ENCODE measurements at regions not wholly inside any gene's neighbourhood (a gene's known extent, or its start where the extent isn't known, plus 50 kb on each side); places are given as distances from the start of the nearest gene placed in this dataset.

DNA sequence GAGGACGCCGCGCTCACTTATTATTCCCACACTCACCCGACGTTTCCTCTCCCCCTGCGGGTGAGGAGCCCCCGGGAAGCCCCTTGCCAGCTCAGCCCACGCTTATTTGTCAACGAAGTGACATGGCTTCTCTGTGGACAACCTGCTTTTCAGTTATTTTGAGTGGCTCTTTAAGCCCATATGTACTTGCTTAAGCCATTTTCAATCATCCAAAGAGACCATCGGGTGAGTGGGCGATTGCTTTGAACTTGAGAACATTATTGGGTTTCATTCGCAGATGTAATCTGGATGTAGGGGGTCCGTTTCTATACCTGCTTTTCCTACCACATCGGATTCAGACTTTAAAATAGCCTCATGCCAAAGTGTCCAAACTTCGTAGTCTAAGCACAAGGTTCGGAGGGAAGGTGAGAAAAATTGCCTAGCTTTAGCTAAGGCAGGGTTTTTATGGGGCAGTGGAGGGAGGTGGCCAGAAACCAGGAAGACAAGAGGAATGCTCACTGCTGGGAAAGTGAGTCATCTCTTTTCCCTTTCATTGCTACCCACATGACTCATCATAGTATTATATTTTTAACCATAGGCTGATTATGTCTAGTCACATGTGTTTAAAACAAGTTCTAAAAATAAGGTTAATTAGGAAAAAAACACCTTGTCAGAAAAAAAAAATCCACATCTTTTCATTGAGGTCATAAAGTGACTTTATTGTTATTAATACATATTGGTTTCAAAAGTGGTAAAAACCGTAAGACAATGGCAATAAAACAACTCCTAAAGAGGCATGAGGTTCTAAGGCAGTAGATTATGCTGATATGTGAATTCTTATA, 773.1 kb upstream of the NR2F2 start:
- DNase-seq (ENCODE audit: low spot score in 2 of 2) (no peak), FAIRE-seq (no peak)

DNA sequence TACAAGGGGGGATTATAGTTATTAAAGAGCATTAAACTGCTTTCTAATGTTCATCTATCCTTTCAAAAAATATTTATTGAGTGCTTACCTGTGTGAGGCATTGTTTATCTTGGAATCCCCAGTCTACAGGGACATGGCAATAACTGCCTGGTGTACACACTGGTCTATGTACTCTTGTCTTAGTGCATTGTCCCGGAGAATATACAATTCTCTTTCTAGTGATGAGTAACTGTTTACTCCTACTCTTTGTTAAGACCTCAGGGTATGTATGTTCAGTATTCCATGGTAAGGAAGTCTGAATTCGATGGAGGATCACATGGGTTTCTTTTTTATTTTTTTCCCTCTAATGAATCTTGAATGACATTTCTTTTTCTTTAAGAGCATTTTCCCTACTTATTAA, 772.4 kb upstream of the NR2F2 start:
- DNase-seq (ENCODE audit: low spot score in 2 of 2): no peak
- FAIRE-seq: no peak

DNA sequence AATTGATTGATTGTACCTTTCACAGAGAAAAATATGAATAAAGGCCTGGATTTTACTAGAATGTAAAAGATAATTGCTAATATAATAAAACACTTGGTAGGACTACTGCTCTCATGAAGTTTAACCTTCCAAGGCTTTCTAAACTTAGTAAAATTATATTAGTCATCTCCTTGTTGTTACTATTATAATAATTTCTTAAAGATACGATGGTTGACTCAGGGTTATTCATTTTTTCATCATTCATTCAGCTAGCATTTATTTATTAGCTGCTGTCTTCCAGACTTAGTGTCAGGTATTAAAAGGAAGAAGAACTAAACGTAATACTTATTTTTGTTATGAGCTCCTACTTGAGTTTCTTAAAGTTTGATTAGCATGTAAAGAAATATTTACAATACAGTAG, 771.6 kb upstream of the NR2F2 start:
- DNase-seq (ENCODE audit: low spot score in 2 of 2): no peak
- FAIRE-seq: no peak

DNA sequence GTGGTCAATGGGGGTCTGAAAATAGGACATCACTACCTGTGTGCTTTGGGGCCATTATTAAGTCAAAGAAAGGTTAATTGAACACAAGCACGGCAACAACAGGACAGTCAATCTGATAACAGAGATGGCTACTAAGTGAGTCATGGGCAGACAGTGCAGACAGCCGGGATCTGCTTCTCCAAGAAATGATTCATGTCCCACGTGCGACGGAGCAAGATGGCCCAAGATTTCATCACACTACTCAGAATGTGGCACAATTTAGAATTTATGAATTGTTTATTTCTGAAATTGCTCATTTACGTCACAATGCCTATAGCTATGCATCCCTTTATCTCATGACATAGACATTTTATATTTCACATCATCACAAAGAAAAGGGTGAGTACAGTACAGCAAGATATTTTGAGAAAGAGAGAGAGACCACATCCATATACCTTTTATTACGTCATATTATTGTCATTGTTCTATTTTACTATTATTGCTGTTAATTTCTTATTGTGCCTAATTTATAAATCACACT, 770.6 kb upstream of the NR2F2 start:
- DNase-seq (ENCODE audit: low spot score in 2 of 2) (no peak), FAIRE-seq (no peak)

DNA sequence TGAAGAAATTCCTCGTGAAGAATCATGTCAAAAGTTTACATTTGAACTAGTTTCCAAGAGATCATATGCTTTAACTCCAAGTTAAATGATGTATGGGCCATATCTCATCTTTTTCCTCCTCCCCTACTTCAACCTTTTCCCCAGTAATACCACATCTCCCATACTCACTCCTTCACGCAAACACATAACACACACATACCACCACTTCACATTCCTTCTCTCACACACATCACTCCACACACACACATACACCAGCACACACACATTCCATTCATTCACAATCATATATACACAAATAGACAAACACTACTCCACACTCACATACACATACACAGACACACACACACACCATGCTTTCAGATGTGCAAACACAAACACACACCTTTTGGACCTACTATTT, 769.0 kb upstream of the NR2F2 start:
- FAIRE-seq: no peak

DNA sequence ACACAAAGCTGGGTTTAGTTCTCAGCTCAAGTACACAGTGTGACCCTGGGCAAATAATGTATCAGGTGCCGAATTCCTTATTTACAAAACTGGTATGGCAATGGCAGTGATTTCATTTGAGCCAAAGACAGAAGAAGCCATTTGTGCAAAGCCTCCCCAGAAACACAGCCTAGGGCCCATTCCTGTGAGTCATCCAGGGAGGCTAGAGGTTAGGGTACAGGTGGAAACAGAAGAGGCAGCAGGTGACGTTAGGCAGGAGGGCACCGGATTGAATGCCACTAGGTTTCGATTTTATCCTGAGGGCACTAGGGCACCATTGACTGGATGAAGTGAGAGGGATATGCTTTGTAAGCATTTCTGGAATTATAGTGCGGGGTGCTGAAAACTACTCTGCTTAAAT, 766.9 kb upstream of the NR2F2 start:
- DNase-seq (ENCODE audit: low spot score in 2 of 2): no peak
- FAIRE-seq: no peak

More for the DNA sequence above, 769.0 kb upstream of the NR2F2 start:
- DNase-seq (ENCODE audit: low spot score in 2 of 2): no peak

DNA sequence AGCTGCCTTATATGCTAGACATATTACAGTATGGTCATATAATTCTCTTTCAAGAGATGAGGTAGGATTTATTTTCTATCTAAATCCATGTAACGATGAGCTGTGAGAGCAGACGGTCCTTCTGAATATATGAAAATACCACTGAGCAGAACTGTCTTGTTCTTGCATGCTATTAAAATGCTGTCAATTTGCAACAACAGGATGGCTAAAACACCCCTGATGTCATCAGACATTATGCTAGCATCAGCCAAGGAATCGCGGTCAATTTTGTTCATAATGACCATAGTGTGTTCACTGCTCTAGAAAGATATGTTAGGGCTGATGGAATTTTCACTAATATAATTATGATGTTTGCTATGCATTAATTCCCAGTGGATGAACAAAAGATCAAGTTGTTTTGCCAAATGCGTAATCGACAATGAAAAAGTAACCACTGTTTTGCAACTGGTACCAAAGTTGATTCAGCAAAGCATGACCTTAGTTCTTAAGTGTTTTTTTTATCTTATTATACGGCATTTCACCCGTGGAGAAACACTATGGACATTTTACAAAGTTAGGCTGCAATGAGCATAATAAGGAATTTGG, 765.4 kb upstream of the NR2F2 start:
- FAIRE-seq (no peak), DNase-seq (ENCODE audit: low spot score in 2 of 2) (no peak)

DNA sequence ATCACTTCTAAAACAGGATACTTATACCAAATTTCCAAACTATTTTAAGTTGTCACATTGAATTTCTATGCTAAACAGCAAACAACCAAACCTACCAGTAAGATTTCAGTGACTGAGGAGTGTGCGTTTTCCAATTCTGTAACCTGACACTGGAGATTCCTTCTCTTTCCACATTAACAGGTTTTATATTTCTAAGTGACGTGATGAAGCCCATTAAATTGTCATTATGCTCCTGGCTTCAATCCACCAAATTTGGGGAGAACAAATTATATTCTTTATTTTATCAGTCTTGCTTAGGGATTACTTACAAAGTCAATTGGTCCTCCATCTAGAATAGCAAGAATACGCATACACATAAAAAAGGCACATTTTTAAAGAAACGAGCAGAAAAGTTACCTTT, 764.8 kb upstream of the NR2F2 start:
- FAIRE-seq: no peak
- no peak for DNase-seq (ENCODE audit: low spot score in 2 of 2)

DNA sequence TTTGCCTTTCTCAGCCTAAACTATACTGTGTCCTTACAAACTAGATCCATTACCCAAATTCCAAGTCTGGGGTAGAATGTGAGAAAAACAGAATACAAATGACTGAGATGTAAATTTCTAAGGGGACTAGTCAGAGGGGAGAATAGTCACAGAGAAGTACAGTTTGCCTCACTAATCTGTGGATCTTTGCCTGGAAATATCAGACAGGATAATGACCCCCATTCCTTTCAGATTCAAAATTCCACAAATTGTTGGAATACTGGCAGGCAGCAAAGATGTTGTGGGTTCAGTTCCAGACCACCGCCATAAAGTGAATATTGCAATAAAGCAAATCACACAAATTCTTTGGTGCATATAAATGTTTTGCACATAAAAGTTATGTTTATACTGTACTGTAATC, 762.8 kb upstream of the NR2F2 start:
- FAIRE-seq (no peak), DNase-seq (ENCODE audit: low spot score in 2 of 2) (no peak)

DNA sequence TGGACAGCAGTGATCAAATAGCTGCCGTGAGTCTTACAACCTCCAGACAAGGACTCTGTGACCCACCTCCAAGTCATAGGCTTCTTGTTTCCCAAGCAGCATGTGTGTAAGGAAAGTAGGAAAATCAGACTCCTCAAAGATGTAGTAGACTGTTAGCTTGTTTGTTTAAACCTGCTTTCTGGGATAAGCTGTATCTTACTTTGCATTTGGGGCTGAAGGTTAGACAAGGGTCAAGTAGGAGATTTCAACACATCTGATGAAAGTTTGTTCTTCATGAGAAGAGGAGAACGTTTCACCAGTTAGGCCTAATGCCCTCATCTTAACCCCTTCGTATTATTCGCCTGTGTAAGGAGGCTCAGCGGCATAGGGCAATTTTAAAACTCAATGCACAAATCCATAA, 756.4 kb upstream of the NR2F2 start:
- DNase-seq (ENCODE audit: low spot score in 2 of 2) (no peak), FAIRE-seq (no peak)

DNA sequence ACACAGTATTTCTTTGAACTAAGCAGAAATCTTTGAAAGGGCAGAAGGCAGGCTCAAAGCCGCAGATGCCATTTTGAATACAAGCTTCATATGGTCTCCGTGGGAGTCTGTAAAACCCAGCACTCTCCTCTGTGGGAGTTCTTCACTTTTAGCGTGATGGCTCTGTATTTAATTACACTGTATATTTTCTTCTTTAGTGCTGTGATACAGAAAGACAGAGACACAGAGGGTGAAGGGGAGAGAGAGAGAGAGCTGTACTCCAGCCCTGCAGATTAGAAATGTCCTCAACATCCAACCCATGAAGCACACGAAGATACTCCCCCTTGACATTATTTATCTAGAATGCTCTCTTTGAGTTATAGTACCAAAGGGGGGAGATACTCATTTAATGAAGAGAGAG, 752.6 kb upstream of the NR2F2 start:
- no peak for DNase-seq (ENCODE audit: low spot score in 2 of 2)
- FAIRE-seq: no peak

DNA sequence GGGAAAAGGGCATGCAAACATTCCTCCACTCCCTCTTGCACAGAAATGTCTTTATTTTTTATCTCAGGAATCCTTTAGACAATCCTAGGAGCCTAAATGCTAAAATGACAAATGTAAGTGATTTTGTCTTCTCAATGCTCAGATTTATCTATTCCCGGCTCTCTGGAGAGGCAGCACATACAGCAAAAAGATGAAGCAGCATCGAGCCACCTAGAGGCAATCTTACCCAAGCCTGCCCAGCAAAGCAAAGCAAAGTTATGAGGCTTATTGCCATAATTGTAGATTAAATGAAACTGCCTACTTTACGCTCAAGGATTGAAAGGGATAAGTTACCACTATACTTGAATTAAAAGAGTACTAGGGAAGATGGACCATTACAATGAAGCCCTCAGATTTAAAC, 750.4 kb upstream of the NR2F2 start:
- DNase-seq (ENCODE audit: low spot score in 2 of 2) (no peak), FAIRE-seq (no peak)

DNA sequence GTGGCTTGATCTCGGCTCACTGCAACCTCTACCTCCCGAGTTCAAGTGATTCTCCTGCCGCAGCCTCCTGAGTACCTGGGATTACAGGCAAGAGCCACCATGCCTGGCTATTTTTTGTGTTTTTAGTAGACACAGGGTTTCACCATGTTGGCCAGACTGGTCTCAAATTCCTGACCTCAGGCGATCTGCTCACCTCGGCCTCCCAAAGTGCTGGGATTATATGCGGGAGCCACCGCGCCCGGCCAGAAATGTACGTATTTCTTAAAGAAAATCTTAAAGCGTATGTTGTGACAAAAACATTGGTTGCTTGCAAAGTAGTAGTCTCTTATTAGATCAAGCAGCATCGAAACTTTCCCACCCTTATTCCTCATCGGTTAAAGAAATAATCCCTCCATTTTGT, 748.9 kb upstream of the NR2F2 start:
- FAIRE-seq: no peak
- no peak for DNase-seq (ENCODE audit: low spot score in 2 of 2)

DNA sequence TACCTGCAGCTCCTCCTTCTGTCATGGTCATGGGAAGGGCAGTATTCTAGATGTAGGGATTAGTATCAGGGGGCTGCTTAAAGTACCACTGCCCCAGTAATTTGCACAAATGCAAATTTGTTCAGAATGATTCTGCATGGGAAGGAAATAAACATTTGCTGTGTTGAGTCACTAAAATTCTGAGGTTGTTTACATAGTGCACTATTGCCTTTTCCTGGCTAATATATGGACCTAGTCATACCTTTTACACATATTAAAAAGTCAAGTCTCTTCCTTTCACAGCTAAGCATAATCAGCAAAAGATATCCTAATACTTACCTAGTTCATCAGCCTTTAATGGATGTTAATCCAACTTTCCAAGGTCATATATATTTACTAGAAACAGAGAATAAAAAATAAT, 746.4 kb upstream of the NR2F2 start:
- no peak for FAIRE-seq
- no peak for DNase-seq (ENCODE audit: low spot score in 2 of 2)

DNA sequence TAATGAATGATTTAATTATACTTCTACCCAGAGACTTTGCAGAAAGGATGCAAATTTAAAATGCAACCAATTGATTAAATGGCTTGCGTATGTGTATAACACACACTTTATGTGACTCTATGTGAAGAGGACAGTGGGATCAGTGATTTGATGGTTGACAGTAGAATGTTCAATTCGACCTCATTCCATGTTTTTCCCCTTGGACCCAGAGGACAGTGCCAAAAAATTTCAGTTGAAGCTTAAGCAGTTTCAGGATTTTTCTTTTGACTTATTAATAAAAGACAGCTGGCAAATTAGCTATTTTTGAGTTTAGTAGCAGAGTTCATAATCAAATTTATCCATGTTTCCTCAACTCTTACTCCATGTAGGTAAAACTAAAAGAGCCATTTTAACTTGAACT, 742.4 kb upstream of the NR2F2 start:
- FAIRE-seq (no peak), DNase-seq (ENCODE audit: low spot score in 2 of 2) (no peak)

DNA sequence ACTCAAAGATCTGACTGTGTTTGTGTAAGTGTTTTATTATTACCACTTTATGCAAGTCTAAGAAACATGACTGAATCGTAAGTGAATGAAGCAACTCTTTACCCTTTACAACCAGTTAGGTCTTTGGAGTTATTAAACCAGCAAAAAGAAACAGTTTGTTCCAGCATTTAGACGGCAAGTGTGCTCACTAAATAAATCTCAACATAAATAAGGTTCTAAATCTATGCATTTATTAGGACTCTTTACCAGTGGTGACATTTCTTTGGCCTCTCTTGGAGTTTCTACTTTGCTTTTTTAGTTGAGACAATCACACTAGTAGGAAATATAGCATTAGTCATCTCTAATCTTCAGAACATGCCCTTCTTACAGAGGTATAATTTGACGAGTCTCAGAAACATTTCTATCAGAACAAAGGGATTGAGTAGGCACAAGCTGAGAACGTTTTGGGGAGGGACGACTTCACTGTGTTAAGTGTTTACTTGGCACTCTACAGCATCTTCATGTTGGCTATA, 739.9 kb upstream of the NR2F2 start:
- DNase-seq (ENCODE audit: low spot score in 2 of 2): no peak
- FAIRE-seq: no peak

DNA sequence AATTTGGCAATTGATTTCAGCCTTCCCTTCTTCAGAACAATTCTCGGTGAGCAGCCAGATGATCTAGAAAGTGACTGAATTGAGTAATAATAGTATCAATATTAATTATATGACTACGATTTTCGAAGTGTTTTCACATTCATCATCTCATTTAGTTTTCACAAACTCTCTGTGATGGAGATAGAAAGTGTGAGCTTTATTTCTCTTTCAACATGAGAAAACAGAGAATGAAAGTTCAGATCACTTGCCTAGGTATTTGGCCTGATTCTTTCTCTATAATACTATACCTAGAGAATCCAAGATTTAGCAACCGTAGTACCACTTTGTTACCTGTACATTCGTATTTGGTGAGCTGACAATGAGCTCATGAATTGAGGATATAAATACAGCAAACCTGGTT, 739.2 kb upstream of the NR2F2 start:
- FAIRE-seq (no peak), DNase-seq (ENCODE audit: low spot score in 2 of 2) (no peak)

DNA sequence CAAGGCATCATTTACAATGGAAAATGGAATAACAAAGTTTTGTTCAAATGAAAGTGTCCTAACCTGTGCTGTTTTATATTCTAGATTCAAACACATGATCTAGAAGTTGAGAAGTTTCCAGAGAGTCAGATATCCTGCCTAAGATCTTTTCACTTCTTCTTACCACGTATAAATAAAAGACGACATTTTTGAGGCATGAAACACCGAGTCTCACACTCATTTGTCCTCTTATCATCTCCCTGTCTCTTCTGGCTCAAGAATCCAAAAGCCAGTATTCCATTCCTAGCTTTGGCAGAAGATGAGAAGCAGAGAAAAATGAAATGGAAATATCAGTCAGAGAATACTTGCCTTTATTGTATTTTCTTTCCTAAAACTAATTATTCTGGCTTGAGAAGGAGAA, 738.6 kb upstream of the NR2F2 start:
- no peak for FAIRE-seq
- DNase-seq (ENCODE audit: low spot score in 2 of 2): no peak

DNA sequence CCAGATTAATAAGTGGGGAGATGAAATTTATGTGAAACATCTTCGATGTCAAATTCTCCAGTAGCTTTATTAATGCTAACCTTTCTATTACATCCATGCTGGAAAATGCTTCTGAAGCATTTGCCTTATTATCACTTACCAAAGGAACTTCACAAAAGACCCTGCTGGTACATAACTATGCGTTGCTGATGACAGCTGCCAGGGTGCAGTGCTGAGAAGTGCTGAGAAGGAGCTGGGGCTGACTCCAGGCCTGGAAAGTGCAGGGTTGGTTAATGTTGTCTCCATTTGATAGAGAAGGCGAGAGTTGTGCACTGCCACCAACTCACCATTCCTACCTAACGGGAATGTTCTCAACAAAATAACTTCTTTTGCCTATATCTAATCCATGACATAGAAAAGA, 736.0 kb upstream of the NR2F2 start:
- FAIRE-seq (no peak), DNase-seq (ENCODE audit: low spot score in 2 of 2) (no peak)

DNA sequence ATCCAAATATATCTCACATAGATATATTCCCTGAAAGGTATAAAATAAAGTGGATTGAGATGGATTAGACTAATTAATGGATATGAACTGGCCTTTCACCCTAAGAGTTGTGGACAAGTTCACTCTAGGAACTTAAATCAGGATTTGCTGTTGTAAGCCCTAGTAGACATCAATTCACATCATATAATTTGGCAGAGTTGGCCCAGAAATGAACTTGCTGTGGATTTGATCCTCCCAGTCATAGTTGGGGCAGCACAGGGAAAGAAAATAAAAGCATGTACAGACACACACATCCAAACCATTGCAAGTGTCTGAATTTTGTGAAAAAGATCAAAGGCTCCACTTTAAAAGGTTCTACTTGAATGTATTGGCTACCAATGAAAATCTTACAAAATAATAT, 734.7 kb upstream of the NR2F2 start:
- no peak for DNase-seq (ENCODE audit: low spot score in 2 of 2)
- FAIRE-seq: no peak

DNA sequence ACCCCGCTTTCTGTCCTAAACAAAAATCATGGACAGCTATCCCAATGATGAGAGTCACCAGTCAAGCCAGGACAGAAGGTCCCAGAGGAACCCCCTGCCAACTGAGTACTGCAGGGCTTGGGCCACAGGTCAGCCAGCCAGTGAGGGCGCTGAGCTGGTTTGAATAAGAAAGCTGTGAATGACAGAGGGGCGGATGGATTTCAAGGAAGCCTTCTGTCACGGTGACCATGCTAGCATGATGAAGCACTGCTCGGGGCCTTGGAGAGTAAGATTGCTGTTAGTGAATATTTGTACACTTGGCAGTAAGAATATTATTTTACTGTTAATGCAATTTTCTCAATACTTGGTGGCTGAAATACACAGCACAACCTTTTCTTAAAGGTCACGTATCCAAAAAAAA, 734.0 kb upstream of the NR2F2 start:
- no peak for DNase-seq (ENCODE audit: low spot score in 2 of 2)
- FAIRE-seq: no peak

DNA sequence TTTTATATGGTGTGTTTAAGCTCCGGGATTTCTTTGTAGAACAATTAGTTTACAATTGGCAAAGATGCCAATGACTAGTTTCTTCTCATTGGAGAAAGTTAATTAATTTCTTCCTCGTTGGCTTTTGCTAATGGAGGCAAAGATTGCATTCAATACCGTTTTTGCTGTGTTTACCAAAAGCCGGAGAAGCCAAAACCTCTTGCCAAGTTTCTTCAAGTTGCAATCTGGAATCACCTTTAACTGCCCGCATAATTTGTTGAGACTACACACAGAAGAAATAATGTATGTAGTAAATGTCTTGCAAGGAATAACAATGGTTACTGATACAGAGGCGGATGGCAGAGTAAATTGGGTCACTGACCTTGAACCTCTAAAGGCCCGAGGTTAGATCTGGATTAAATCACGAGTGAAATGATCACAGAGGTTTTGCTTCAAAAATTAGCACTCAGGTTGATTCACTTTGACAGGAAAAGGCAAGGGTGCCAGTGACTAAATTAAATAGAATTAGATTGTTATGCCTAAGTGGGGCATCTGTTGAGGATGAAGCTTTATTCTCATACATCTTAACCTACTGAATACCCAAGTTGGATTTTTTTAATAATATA, 732.1 kb upstream of the NR2F2 start:
- FAIRE-seq: no peak
- DNase-seq (ENCODE audit: low spot score in 2 of 2): no peak
